OCI-LY7 (cell line): ENCODE measurements at regions not wholly inside any gene's neighbourhood (a gene's known extent, or its start where the extent isn't known, plus 50 kb on each side); places are given as distances from the start of the nearest gene placed in this dataset.

ENCODE experiments used
- BruUV-seq: library from RNA; stranded (reverse); fragments of 400-500 nt; replicated peaks from 2 replicates; lab custom pipeline; 2021; lab: Mats Ljungman, UMichigan
- CTCF ChIA-PET: fragments of 300-600 bp; sonication (Branson Sonifier 250); formaldehyde crosslinking; loops from one replicate; lab custom pipeline; 2022; ENCODE audit warnings: antibody characterized with exemption; ENCODE audit not compliant: unreplicated experiment; lab: Charles Lee
- POLR2A ChIA-PET: fragments of 300-600 bp; sonication (Branson Sonifier 250); formaldehyde crosslinking; loops from one replicate; lab custom pipeline; 2022; ENCODE audit warnings: antibody characterized with exemption; lab: Charles Lee
- DNase-seq: peaks from one replicate; pipeline ENCODE4 v3.0.0-alpha.2; 2015; ENCODE audit warnings: low spot score
- H2AFZ ChIP-seq: fragments of 200-600 bp; sonication (generic), shearing (Covaris generic); 2 replicates; pipeline ENCODE4 v1.6.1; 2014; ENCODE audit warnings: mild to moderate bottlenecking, antibody characterized with exemption, low read length, moderate library complexity
- H3K27ac ChIP-seq: fragments of 200-600 bp; sonication (generic); 2 replicates; pipeline ENCODE4 v1.5.1; 2014; ENCODE audit warnings: mixed run types, low read depth, mild to moderate bottlenecking, moderate library complexity, low read length, inconsistent platforms; ENCODE audit not compliant: poor library complexity, severe bottlenecking
- H3K36me3 ChIP-seq: fragments of 200-600 bp; sonication (generic); 2 replicates; pipeline ENCODE4 v1.6.1; 2014; ENCODE audit warnings: mild to moderate bottlenecking, antibody characterized with exemption, low read length, moderate library complexity, mixed read lengths; ENCODE audit not compliant: insufficient read depth
- H3K4me1 ChIP-seq: fragments of 200-600 bp; sonication (generic); 2 replicates; pipeline ENCODE4 v1.5.1; 2014; ENCODE audit warnings: mild to moderate bottlenecking, low read length; ENCODE audit not compliant: insufficient read depth, poor library complexity, severe bottlenecking
- H3K4me2 ChIP-seq: fragments of 200-600 bp; sonication (generic); 2 replicates; pipeline ENCODE4 v1.6.1; 2014; ENCODE audit warnings: mild to moderate bottlenecking, low read length
- H3K4me3 ChIP-seq: fragments of 200-600 bp; sonication (generic); 2 replicates; pipeline ENCODE4 v1.5.1; 2014; ENCODE audit warnings: mild to moderate bottlenecking, low read depth, low read length; ENCODE audit not compliant: poor library complexity, severe bottlenecking
- H3K79me2 ChIP-seq: fragments of 200-600 bp; sonication (generic); 2 replicates; pipeline ENCODE4 v1.6.1; 2016; ENCODE audit warnings: low read depth, mild to moderate bottlenecking, low read length, moderate library complexity, mixed read lengths; ENCODE audit not compliant: insufficient read depth
- H3K9me2 ChIP-seq: fragments of 200-600 bp; sonication (generic); 2 replicates; pipeline ENCODE4 v1.6.1; 2016; ENCODE audit warnings: mild to moderate bottlenecking, low read length, mixed read lengths; ENCODE audit not compliant: insufficient read depth
- H3K9me3 ChIP-seq: fragments of 200-600 bp; sonication (generic); 2 replicates; pipeline ENCODE4 v1.6.1; 2014; ENCODE audit warnings: mild to moderate bottlenecking, mixed run types, low read length, mixed read lengths
- H4K20me1 ChIP-seq: fragments of 200-600 bp; sonication (generic); 2 replicates; pipeline ENCODE4 v1.6.1; 2014; ENCODE audit warnings: mild to moderate bottlenecking, antibody characterized with exemption, low read length, moderate library complexity, mixed read lengths; ENCODE audit not compliant: insufficient read depth
- EZH2phosphoT487 ChIP-seq: fragments of 200-600 bp; sonication (generic); IDR thresholded peaks from 2 replicates; pipeline ENCODE4 v1.6.1; 2018; ENCODE audit warnings: low read depth, borderline replicate concordance, mild to moderate bottlenecking, mixed run types, antibody characterized with exemption, low read length, moderate library complexity, mixed read lengths
- intact Hi-C: fragments of 100-400 bp; cut with micrococcal nuclease; formaldehyde crosslinking; loops from one replicate; pipeline ENCODE4 v1.10.0; 2022; ENCODE audit not compliant: unreplicated experiment
- TF ChIP-seq, protein P1 (sequence below): fragments of 200-600 bp; sonication (generic); conservative IDR thresholded peaks from 2 replicates; pipeline ENCODE4 v1.5.1; 2014; ENCODE audit warnings: mild to moderate bottlenecking, antibody characterized with exemption, low read length, moderate library complexity, mixed read lengths

DNA sequence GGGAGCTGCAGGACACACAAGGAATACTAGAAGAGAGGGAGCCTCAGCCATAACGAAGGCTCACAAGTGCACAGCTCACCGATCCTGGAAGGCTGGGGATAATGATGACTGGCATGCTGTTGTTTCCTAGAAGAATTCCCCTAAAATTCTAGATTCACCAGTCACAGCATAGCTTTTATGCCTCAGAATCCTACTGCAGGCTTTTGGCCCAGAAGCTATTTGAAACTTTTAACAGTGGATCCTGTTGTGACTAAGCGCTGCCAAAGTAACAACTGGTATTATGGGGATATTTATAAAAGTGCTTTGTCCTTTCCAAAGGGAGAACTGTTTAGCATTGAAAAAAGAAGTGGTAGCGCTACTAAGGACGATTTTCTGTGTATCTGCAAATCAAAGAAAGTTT, 214.1 kb upstream of the PELI2 start:
- ChIA-PET POLR2A (no interaction called here), CTCF (no interaction called here)
- no peak overlapping the region for H3K4me2 ChIP-seq
- H4K20me1 ChIP-seq = no peaks in the 10 kb centered on the region
- H3K36me3 ChIP-seq = no peaks in the 10 kb centered on the region
- H3K9me3 ChIP-seq = no peaks in the 10 kb centered on the region
- no peaks in the 10 kb centered on the region for H3K9me2 ChIP-seq
- H3K27ac ChIP-seq = no peak overlapping the region
- no peak for DNase-seq
- no peaks in the 10 kb centered on the region for H3K4me1 ChIP-seq
- intact Hi-C loops = no loop called here
- H3K4me3 ChIP-seq = no peak overlapping the region
- no TSS peak for BruUV-seq
- TF ChIP-seq, protein P1, sequence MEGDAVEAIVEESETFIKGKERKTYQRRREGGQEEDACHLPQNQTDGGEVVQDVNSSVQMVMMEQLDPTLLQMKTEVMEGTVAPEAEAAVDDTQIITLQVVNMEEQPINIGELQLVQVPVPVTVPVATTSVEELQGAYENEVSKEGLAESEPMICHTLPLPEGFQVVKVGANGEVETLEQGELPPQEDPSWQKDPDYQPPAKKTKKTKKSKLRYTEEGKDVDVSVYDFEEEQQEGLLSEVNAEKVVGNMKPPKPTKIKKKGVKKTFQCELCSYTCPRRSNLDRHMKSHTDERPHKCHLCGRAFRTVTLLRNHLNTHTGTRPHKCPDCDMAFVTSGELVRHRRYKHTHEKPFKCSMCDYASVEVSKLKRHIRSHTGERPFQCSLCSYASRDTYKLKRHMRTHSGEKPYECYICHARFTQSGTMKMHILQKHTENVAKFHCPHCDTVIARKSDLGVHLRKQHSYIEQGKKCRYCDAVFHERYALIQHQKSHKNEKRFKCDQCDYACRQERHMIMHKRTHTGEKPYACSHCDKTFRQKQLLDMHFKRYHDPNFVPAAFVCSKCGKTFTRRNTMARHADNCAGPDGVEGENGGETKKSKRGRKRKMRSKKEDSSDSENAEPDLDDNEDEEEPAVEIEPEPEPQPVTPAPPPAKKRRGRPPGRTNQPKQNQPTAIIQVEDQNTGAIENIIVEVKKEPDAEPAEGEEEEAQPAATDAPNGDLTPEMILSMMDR = no peak
- TF ChIP-seq EZH2phosphoT487 = no peak
- H2AFZ ChIP-seq = no peak overlapping the region
- H3K79me2 ChIP-seq = no peaks in the 10 kb centered on the region

- no TSS peak for BruUV-seq
- Histone ChIP-seq H3K4me3 (no peak overlapping the region), H3K27ac (no peak overlapping the region), H4K20me1 (no peaks in the 10 kb centered on the region), H3K9me3 (no peaks in the 10 kb centered on the region), H3K4me2 (no peak overlapping the region), H3K9me2 (no peaks in the 10 kb centered on the region), H2AFZ (no peak overlapping the region), H3K4me1 (no peaks in the 10 kb centered on the region), H3K79me2 (no peaks in the 10 kb centered on the region), H3K36me3 (no peaks in the 10 kb centered on the region)
- intact Hi-C loops = no loop called here
- ChIA-PET POLR2A (no interaction called here), CTCF (no interaction called here)
- TF ChIP-seq, protein P1 = no peak
- no peak for TF ChIP-seq EZH2phosphoT487
- no peak for DNase-seq
Observed at GRCh38 chr14:55908106-55908505, 210.1 kb upstream of the PELI2 start.

DNA sequence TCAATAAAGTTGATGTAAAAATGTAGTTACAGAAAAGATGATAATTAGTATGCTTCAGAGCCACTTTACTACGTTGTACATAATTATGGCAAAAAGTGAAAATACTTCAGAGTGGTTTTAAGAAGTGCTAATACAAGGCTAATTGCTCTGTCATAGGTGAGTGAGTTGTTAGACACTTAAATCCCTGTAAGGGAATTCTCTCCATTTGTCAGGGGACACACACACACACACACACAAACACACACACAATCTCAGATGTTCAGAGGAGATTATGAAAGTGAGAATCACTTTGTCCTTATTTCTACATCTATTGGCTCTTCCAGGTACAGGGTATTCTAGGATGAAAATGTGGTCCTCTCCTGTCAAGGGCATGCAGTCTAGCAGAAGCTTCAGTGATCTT, 208.3 kb upstream of the PELI2 start:
- ChIA-PET CTCF (no interaction called here), POLR2A (no interaction called here)
- Histone ChIP-seq H2AFZ (no peak overlapping the region), H3K27ac (no peak overlapping the region), H3K79me2 (no peaks in the 10 kb centered on the region), H3K9me2 (no peaks in the 10 kb centered on the region), H3K4me2 (no peak overlapping the region), H3K4me1 (no peaks in the 10 kb centered on the region), H3K4me3 (no peak overlapping the region), H4K20me1 (no peaks in the 10 kb centered on the region), H3K36me3 (no peaks in the 10 kb centered on the region), H3K9me3 (no peaks in the 10 kb centered on the region)
- no TSS peak for BruUV-seq
- no peak for DNase-seq
- TF ChIP-seq EZH2phosphoT487 = no peak
- TF ChIP-seq, protein P1 = no peak
- intact Hi-C loops = no loop called here
